ENCODE measurements at regions not wholly inside any gene's neighbourhood (a gene's known extent, or its start where the extent isn't known, plus 50 kb on each side); places are given as distances from the start of the nearest gene placed in this dataset.

DNA sequence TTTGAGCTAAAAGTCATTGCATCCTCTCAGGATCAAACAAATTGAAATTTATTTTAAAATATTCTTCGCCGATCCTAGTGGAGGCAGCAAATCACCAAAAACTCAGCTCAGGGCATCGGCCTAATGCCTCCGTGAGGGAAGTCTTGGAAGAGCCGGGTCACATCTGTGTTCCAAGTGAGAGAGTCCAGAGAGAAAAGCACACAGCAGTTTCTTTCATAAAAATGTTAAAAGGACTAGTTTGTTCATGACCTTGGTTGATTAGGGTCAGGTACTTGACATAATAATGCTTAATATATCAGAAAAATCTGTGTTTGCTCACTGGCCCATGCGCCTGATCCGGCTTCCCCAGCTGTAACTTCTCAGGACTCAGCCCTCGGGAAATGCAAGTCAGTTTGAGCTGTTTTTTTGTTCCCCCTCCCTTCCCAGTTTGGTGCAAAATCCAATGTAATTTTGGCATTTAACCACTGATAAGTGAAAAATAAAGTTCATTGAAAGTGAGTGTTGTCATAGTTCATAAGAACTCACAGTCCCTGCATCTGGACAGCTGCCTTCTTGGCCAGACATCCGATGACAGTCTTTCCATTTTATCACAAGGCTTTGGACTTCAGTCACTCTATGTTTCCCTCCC, 161.7 kb downstream of the CAND1 start:
- TF ChIP-seq CTCF (conservative IDR thresholded peaks at IDR 0.05; ENCODE audit: low read depth, low read length) (no peak), SMC3 (IDR thresholded peaks at IDR 0.05; ENCODE audit: low read depth, low read length) (no peak), ELK1 (IDR thresholded peaks at IDR 0.05; ENCODE audit: borderline replicate concordance, low read depth, low read length) (no peak), RCOR1 (IDR thresholded peaks at IDR 0.05; ENCODE audit: insufficient replicate concordance, low read length) (no peak), USF2 (IDR thresholded peaks at IDR 0.05; ENCODE audit: low read depth, low read length) (no peak), MAFK (IDR thresholded peaks at IDR 0.05; ENCODE audit: low read depth, low read length) (no peak), CHD1 (IDR thresholded peaks at IDR 0.05; ENCODE audit: low read depth, low read length) (no peak)
- Histone ChIP-seq H3K4me1 (ENCODE audit: control insufficient read depth, insufficient read depth, low read length) (peaks cover 17% of the 10 kb centered on the region), H2BK5ac (ENCODE audit: low read depth, low read length, poor library complexity, severe bottlenecking) (no peak overlapping the region), H4K20me1 (ENCODE audit: insufficient read depth, low read length) (no peaks in the 10 kb centered on the region), H2AFZ (replicated peaks; ENCODE audit: low read length, poor library complexity) (no peak overlapping the region), H3K18ac (ENCODE audit: low read depth, low read length) (peak overlapping the region; percentile 34; the same call in 1 of the 2 replicates), H3K4ac (ENCODE audit: low read depth, low read length) (0 out of 2 replicates have a peak overlapping the region, but pooled peaks have one; percentile 20), H2BK120ac (ENCODE audit: low read depth, low read length) (no peak overlapping the region), H2BK15ac (ENCODE audit: low read depth, low read length) (no peak overlapping the region; the same call in 2 of the 3 replicates), H3K4me2 (ENCODE audit: low read depth, low read length) (no peak overlapping the region), H3K27ac (ENCODE audit: insufficient read depth, low read length) (no peak overlapping the region), H2AK5ac (ENCODE audit: low read depth, low read length) (no peak overlapping the region; the same call in 1 of the 2 replicates), H3K36me3 (ENCODE audit: control insufficient read depth, insufficient read depth, low read length) (no peaks in the 10 kb centered on the region), H3K79me1 (ENCODE audit: low read depth in 1 of 2, low read length in 2 of 2) (no peaks in the 10 kb centered on the region), H3K56ac (ENCODE audit: extremely low read depth, insufficient read depth, low read length) (no peak overlapping the region; the same call in 1 of the 2 replicates), H4K8ac (ENCODE audit: low read depth in 2 of 2, low read length in 2 of 2) (no peak overlapping the region), H3K14ac (replicated peaks; ENCODE audit: low read depth, low read length) (0 out of 2 replicates have a peak overlapping the region, but pooled peaks have one; percentile 16), H2AK9ac (replicated peaks; ENCODE audit: low read depth, low read length, poor library complexity) (no peak overlapping the region), H3K9me3 (ENCODE audit: control insufficient read depth, insufficient read depth, low read length) (no peaks in the 10 kb centered on the region), H3K9ac (ENCODE audit: low read depth, low read length) (no peak overlapping the region), H4K91ac (ENCODE audit: insufficient read depth, low read depth, low read length) (no peak overlapping the region), H3K4me3 (ENCODE audit: insufficient read depth, low read depth, low read length) (no peak overlapping the region), H4K5ac (ENCODE audit: low read depth, low read length) (no peak overlapping the region), H3K9me1 (ENCODE audit: insufficient read depth, low read length) (peaks cover 5% of the 10 kb centered on the region), H3K23ac (ENCODE audit: low read depth, low read length) (no peak overlapping the region), H3K27me3 (ENCODE audit: control insufficient read depth, insufficient read depth, low read length) (no peaks in the 10 kb centered on the region), H2BK20ac (ENCODE audit: low read depth, low read length) (no peak overlapping the region)
- DNase-seq: no peak
- dilution Hi-C loops (cut with HindIII; ENCODE audit: low sequenced_read_pairs, unreplicated experiment) (no loop called here), in situ Hi-C loops (cut with MboI; ENCODE audit: low sequenced_read_pairs) (loop anchor here (10.0 kb wide), 1 partner anchor 224 kb away; no protein-coding TSS in a partner anchor), intact Hi-C loops (cut with micrococcal nuclease) (no loop called here)
- POLR2A ChIA-PET (ENCODE audit: unreplicated experiment): interaction anchor here (0.7 kb wide), 1 partner anchor 94 kb away, joined by 3 read pairs; no protein-coding TSS in a partner anchor
- ATAC-seq (ENCODE audit: low read depth): no peak
- no CpG with 5 or more reads among the region's 9 CpGs for WGBS, 2 experiments (ENCODE audit: extremely low coverage in 2 of 2, insufficient read length in 1 of 2)
- BruUV-seq (replicated peaks): no TSS peak
- CTCF ChIA-PET: interaction anchor here (0.6 to 1.0 kb wide), 2 partner anchors 75 to 480 kb away, joined by 3 read pairs; no protein-coding TSS in a partner anchor
